Thyroid gland (tissue), 4 donors: ENCODE measurements at regions not wholly inside any gene's neighbourhood (a gene's known extent, or its start where the extent isn't known, plus 50 kb on each side); places are given as distances from the start of the nearest gene placed in this dataset.

Source experiments
- DNase-seq, 2 donors: peaks; one replicate each; pipeline ENCODE4 v3.0.0-alpha.2; 2019
- H3K27ac ChIP-seq, 3 donors: fragments of 200-600 bp; sonication (generic); 1 replicate in 2 of 3; 2 replicates in 1 of 3; pipeline ENCODE4 v1.5.1; 2016 to 2019; ENCODE audit warnings: mild to moderate bottlenecking in 1 of 3, moderate library complexity in 1 of 3
- H3K27me3 ChIP-seq: fragments of 200-600 bp; sonication (generic); one replicate; pipeline ENCODE4 v1.5.1; 2019
- H3K36me3 ChIP-seq, 2 donors: fragments of 200-600 bp; sonication (generic); one replicate each; pipeline ENCODE4 v1.5.1; 2016 to 2019
- H3K4me1 ChIP-seq, 2 donors: fragments of 200-600 bp; sonication (generic); one replicate each; pipeline ENCODE4 v1.5.1; 2017 to 2019
- H3K4me3 ChIP-seq, 3 donors: fragments of 200-600 bp; sonication (generic); replicated peaks in 1 of 3; 1 replicate in 2 of 3; 2 replicates in 1 of 3; pipeline ENCODE4 v1.5.1; 2016; ENCODE audit warnings: mild to moderate bottlenecking in 1 of 3
- H3K9me3 ChIP-seq: fragments of 200-600 bp; sonication (generic); one replicate; pipeline ENCODE4 v1.5.1; 2017
- CTCF ChIP-seq, 6 experiments: fragments of 200-600 bp in 3 of 6; fragments of 450-650 bp in 3 of 6; sonication (generic) in 3 of 6; IDR thresholded peaks; one replicate each; pipeline ENCODE4 v1.5.1; 2016 to 2019; ENCODE audit warnings: antibody characterized with exemption in 6 of 6, mild to moderate bottlenecking in 2 of 6, inconsistent platforms in 1 of 6, moderate library complexity in 1 of 6
- POLR2A ChIP-seq, 2 donors: fragments of 450-650 bp; IDR thresholded peaks; one replicate each; pipeline ENCODE4 v1.6.1; 2017; ENCODE audit warnings: antibody characterized with exemption in 2 of 2, mild to moderate bottlenecking in 2 of 2, moderate library complexity in 1 of 2
- WGBS, 2 donors: methylation state at CpG; one replicate each; pipeline ENCODE4 v1.1.5; 2017; 5-methylcytosine and 5-hydroxymethylcytosine counted together
- intact Hi-C: fragments of 100-400 bp; cut with DNase I; formaldehyde crosslinking; loops from one replicate; pipeline ENCODE4 v1.15.1; 2023

GRCh38 chr7:142320883-142321282 is 63.0 kb upstream of the PRSS58 start:
- H3K4me1 ChIP-seq = no peaks in the 10 kb centered on the region
- H3K36me3 ChIP-seq = no peaks in the 10 kb centered on the region
- 80 to 91% methylated on average over 1 to 2 of the region's 2 CpGs for WGBS, 2 donors
- no peaks in the 10 kb centered on the region for H3K27me3 ChIP-seq
- no peaks in the 10 kb centered on the region for H3K9me3 ChIP-seq
- H3K4me3 ChIP-seq = no peak overlapping the region
- H3K27ac ChIP-seq = no peak overlapping the region
- no peak for TF ChIP-seq POLR2A (IDR thresholded peaks at IDR 0.05)
- TF ChIP-seq CTCF (IDR thresholded peaks at IDR 0.05) = no peak
- intact Hi-C loops = no loop called here
- no peak for DNase-seq

GRCh38 chr7:142319970-142320369 is 62.1 kb upstream of the PRSS58 start:
- TF ChIP-seq CTCF (IDR thresholded peaks at IDR 0.05) (no peak), POLR2A (IDR thresholded peaks at IDR 0.05) (no peak)
- intact Hi-C loops = no loop called here
- no peaks in the 10 kb centered on the region for H3K9me3 ChIP-seq
- no peaks in the 10 kb centered on the region for H3K4me1 ChIP-seq
- no peak overlapping the region for H3K4me3 ChIP-seq
- no peak overlapping the region for H3K27ac ChIP-seq
- 42 to 52% methylated on average over 3 of the region's 3 CpGs for WGBS, 2 donors
- H3K27me3 ChIP-seq = no peaks in the 10 kb centered on the region
- H3K36me3 ChIP-seq = no peaks in the 10 kb centered on the region
- no peak for DNase-seq

DNA sequence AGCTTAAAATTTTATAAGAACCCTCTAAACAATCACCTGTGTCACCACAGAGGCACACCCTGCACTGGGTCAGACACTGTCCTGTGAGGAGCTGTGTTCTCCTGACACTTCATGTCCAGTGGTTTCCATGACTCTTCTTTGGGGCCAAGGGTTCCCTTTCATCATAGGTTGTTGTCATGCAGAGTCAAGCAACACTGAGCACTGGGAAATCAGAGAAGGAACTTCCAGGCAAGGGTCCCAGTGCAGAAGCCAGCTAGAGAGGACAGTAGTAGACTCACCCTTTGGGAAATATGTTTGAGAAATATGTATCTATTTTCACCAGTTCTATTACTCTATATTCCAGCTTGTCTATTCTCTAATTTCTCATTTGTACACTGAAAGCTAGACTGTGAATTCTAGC is 56.4 kb upstream of the PRSS58 start:
- no peaks in the 10 kb centered on the region for H3K36me3 ChIP-seq
- no peak for DNase-seq
- H3K4me3 ChIP-seq = no peak overlapping the region
- intact Hi-C loops = no loop called here
- no peaks in the 10 kb centered on the region for H3K9me3 ChIP-seq
- TF ChIP-seq POLR2A (IDR thresholded peaks at IDR 0.05) = no peak
- H3K27me3 ChIP-seq = no peaks in the 10 kb centered on the region
- H3K27ac ChIP-seq = no peak overlapping the region
- no peaks in the 10 kb centered on the region for H3K4me1 ChIP-seq

DNA sequence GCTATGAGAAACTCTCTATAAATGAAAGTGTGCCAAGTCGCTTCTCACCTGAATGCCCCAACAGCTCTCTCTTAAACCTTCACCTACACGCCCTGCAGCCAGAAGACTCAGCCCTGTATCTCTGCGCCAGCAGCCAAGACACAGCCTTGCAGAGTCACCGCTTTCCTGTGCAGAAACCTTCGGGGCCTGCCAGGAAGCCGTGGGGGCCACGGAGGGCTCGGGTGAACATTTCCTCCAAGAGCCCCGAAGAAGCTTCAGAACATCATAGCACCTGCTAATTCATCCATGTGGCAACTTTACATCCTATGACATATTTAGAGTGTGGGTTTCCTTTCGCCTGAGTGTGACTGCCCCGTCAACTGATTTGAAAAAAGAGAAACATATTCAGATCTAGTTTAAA is 55.7 kb upstream of the PRSS58 start:
- Histone ChIP-seq H3K4me3 (no peak overlapping the region), H3K9me3 (no peaks in the 10 kb centered on the region), H3K4me1 (no peaks in the 10 kb centered on the region), H3K27me3 (no peaks in the 10 kb centered on the region), H3K36me3 (no peaks in the 10 kb centered on the region), H3K27ac (no peak overlapping the region)
- no peak for TF ChIP-seq CTCF (IDR thresholded peaks at IDR 0.05)
- no peak for TF ChIP-seq POLR2A (IDR thresholded peaks at IDR 0.05)
- intact Hi-C loops = no loop called here
- no peak for DNase-seq
- 65 to 74% methylated on average over 11 of the region's 11 CpGs for WGBS, 2 donors

DNA sequence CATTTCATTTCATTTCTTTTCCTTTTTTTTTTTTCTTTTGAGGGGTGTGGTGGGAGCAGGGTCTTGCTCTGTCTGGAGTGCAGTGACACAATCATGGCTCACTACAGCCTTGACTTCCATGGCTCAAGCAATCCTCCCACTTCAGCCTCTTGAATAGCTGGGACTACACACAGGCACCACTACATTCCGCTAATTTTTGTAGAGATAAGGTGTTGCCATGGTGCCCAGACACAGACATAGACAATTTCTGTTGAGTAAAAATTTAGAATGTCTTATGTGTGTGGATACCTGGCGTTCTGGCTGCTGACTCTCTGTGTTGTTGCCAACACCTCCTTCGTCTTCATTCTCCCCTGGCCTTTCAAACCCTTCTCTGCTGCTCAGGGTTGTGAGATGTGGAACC is 54.0 kb upstream of the PRSS58 start:
- H3K9me3 ChIP-seq = no peaks in the 10 kb centered on the region
- no peaks in the 10 kb centered on the region for H3K36me3 ChIP-seq
- no peak for DNase-seq
- H3K4me3 ChIP-seq = no peak overlapping the region
- WGBS, 2 donors = 80 to 90% methylated on average over 3 of the region's 3 CpGs
- TF ChIP-seq CTCF (IDR thresholded peaks at IDR 0.05) (no peak), POLR2A (IDR thresholded peaks at IDR 0.05) (no peak)
- intact Hi-C loops = no loop called here
- no peaks in the 10 kb centered on the region for H3K27me3 ChIP-seq
- no peaks in the 10 kb centered on the region for H3K4me1 ChIP-seq
- H3K27ac ChIP-seq = no peak overlapping the region

GRCh38 chr7:142308918-142309317 is 51.1 kb upstream of the PRSS58 start:
- Histone ChIP-seq H3K4me3 (no peak overlapping the region), H3K27me3 (no peaks in the 10 kb centered on the region), H3K36me3 (no peaks in the 10 kb centered on the region), H3K27ac (no peak overlapping the region), H3K9me3 (no peaks in the 10 kb centered on the region), H3K4me1 (no peaks in the 10 kb centered on the region)
- 71 to 74% methylated on average over 3 of the region's 3 CpGs for WGBS, 2 donors
- no peak for TF ChIP-seq POLR2A (IDR thresholded peaks at IDR 0.05)
- no peak for TF ChIP-seq CTCF (IDR thresholded peaks at IDR 0.05)
- no peak for DNase-seq
- intact Hi-C loops = no loop called here
